SK-N-SH treated with all-trans-retinoic acid at 6 μM for 48 hours (cell line): ENCODE measurements at regions not wholly inside any gene's neighbourhood (a gene's known extent, or its start where the extent isn't known, plus 50 kb on each side); places are given as distances from the start of the nearest gene placed in this dataset.

Experiments
- ATAC-seq: fragments of 200-7000 bp; cut with Tn5 transposase; 3 replicates; pipeline ENCODE4 v1.9.1; 2020; ENCODE audit warnings: mild to moderate bottlenecking, moderate library complexity
- BACH2 ChIP-seq: fragments of 250-450 bp; sonication (Bioruptor Pico); IDR thresholded peaks from 2 replicates; pipeline ENCODE4 v1.9.0; 2021; ENCODE audit warnings: mild to moderate bottlenecking, borderline replicate concordance
- CREB5 ChIP-seq: fragments of 250-450 bp; sonication (Bioruptor Pico); IDR thresholded peaks from 2 replicates; pipeline ENCODE4 v1.5.1; 2020; ENCODE audit warnings: low read depth, mild to moderate bottlenecking, moderate library complexity
- CSDC2 ChIP-seq: fragments of 250-450 bp; sonication (Bioruptor Pico); IDR thresholded peaks from 2 replicates; pipeline ENCODE4 v1.5.0; 2020; ENCODE audit warnings: mild to moderate bottlenecking, moderate library complexity
- CSRNP3 ChIP-seq: fragments of 250-450 bp; sonication (Bioruptor Pico); IDR thresholded peaks from 2 replicates; pipeline ENCODE4 v1.5.1; 2021; ENCODE audit warnings: mild to moderate bottlenecking, moderate library complexity
- ESRRG ChIP-seq: fragments of 250-450 bp; sonication (Bioruptor Pico); IDR thresholded peaks from 2 replicates; pipeline ENCODE4 v1.6.1; 2021; ENCODE audit warnings: mild to moderate bottlenecking
- GLIS3 ChIP-seq: fragments of 250-450 bp; sonication (Bioruptor Pico); IDR thresholded peaks from 2 replicates; pipeline ENCODE4 v1.5.0; 2020; ENCODE audit warnings: mild to moderate bottlenecking, moderate library complexity
- ISL1 ChIP-seq: fragments of 250-450 bp; sonication (Bioruptor Pico); IDR thresholded peaks from 2 replicates; pipeline ENCODE4 v2.1.2; 2022; ENCODE audit warnings: mild to moderate bottlenecking, moderate library complexity
- OSR1 ChIP-seq: fragments of 250-450 bp; sonication (Bioruptor Pico); IDR thresholded peaks from 2 replicates; pipeline ENCODE4 v1.8.0; 2022; ENCODE audit warnings: moderate library complexity, mild to moderate bottlenecking, inconsistent platforms
- POU6F1 ChIP-seq: fragments of 250-450 bp; sonication (Bioruptor Pico); IDR thresholded peaks from 2 replicates; pipeline ENCODE4 v1.8.0; 2021; ENCODE audit warnings: low read depth, mild to moderate bottlenecking, moderate library complexity, borderline replicate concordance
- PPARA ChIP-seq: fragments of 250-450 bp; sonication (Bioruptor Pico); IDR thresholded peaks from 2 replicates; pipeline ENCODE4 v1.5.0; 2020; ENCODE audit warnings: mild to moderate bottlenecking, borderline replicate concordance
- RARB ChIP-seq: fragments of 250-450 bp; sonication (Bioruptor Pico); IDR thresholded peaks from 2 replicates; pipeline ENCODE4 v1.8.0; 2021; ENCODE audit warnings: mild to moderate bottlenecking, moderate library complexity
- SNAI2 ChIP-seq: fragments of 250-450 bp; sonication (Bioruptor Pico); IDR thresholded peaks from 2 replicates; pipeline ENCODE4 v1.5.0; 2020; ENCODE audit warnings: mild to moderate bottlenecking, moderate library complexity
- TCF4 ChIP-seq: fragments of 250-450 bp; sonication (Bioruptor Pico); IDR thresholded peaks from 2 replicates; pipeline ENCODE4 v1.8.0; 2021; ENCODE audit warnings: mild to moderate bottlenecking, moderate library complexity, borderline replicate concordance
- TOX ChIP-seq: fragments of 250-450 bp; sonication (Bioruptor Pico); IDR thresholded peaks from 2 replicates; pipeline ENCODE4 v1.8.0; 2021; ENCODE audit warnings: mild to moderate bottlenecking, moderate library complexity, borderline replicate concordance
- TSHZ2 ChIP-seq: fragments of 250-450 bp; sonication (Bioruptor Pico); IDR thresholded peaks from 2 replicates; pipeline ENCODE4 v1.5.0; 2020; ENCODE audit warnings: mild to moderate bottlenecking, moderate library complexity
- ZNF565 ChIP-seq: fragments of 450-650 bp; formaldehyde crosslinking; conservative IDR thresholded peaks from 2 replicates; pipeline ENCODE4 v1.5.0; 2020; ENCODE audit warnings: low read depth, mild to moderate bottlenecking, moderate library complexity
- ZNF70 ChIP-seq: fragments of 450-650 bp; formaldehyde crosslinking; IDR thresholded peaks from 2 replicates; pipeline ENCODE4 v1.5.0; 2020; ENCODE audit warnings: mild to moderate bottlenecking, moderate library complexity

GRCh38 chr2:226440127-226440918, 359.3 kb downstream of the IRS1 start (continued):
- TF ChIP-seq CREB5 (CRISPR knock-in tag), result no peak

- ATAC-seq, result no peak
Observed at GRCh38 chr2:226439337-226439736, 360.3 kb downstream of the IRS1 start.

GRCh38 chr2:226435146-226435545, 364.5 kb downstream of the IRS1 start:
- ATAC-seq, result no peak
- TF ChIP-seq CREB5 (CRISPR knock-in tag) (no peak), CSRNP3 (no peak), ESRRG (CRISPR knock-in tag) (no peak), SNAI2 (CRISPR knock-in tag) (no peak), ISL1 (CRISPR knock-in tag) (no peak), GLIS3 (CRISPR knock-in tag) (no peak), OSR1 (CRISPR knock-in tag) (no peak), TOX (CRISPR knock-in tag) (no peak), ZNF70 (CRISPR knock-in tag) (no peak), PPARA (CRISPR knock-in tag) (no peak), ZNF565 (CRISPR knock-in tag) (no peak), BACH2 (CRISPR knock-in tag) (no peak), RARB (CRISPR knock-in tag) (no peak)

More at GRCh38 chr2:226439337-226439736, 360.3 kb downstream of the IRS1 start:
- TF ChIP-seq TSHZ2 (CRISPR knock-in tag) (no peak), TOX (CRISPR knock-in tag) (no peak), POU6F1 (no peak), ZNF70 (CRISPR knock-in tag) (no peak), CSDC2 (CRISPR knock-in tag) (no peak), CREB5 (CRISPR knock-in tag) (no peak), CSRNP3 (no peak), GLIS3 (CRISPR knock-in tag) (no peak), TCF4 (CRISPR knock-in tag) (no peak)
